Activated CD4-positive, alpha-beta T cell treated with anti-CD3 and anti-CD28 coated beads, Interleukin-2, amount 50 U/mL, for 4 hours (primary cell): ENCODE measurements at regions not wholly inside any gene's neighbourhood (a gene's known extent, or its start where the extent isn't known, plus 50 kb on each side); places are given as distances from the start of the nearest gene placed in this dataset.
"Not testable (repeated sequence)": the region's sequence is repeated elsewhere in the genome, so short reads cannot be mapped to it uniquely, and the experiment has no call there.

Experiments
- DNase-seq, 2 experiments: peaks; one replicate each; pipeline ENCODE4 v3.0.0-alpha.2; 2020

- no peak for DNase-seq
These were observed 172.7 kb downstream of the SPRY2 start for GRCh38 chr13:80168089-80168850.

DNA sequence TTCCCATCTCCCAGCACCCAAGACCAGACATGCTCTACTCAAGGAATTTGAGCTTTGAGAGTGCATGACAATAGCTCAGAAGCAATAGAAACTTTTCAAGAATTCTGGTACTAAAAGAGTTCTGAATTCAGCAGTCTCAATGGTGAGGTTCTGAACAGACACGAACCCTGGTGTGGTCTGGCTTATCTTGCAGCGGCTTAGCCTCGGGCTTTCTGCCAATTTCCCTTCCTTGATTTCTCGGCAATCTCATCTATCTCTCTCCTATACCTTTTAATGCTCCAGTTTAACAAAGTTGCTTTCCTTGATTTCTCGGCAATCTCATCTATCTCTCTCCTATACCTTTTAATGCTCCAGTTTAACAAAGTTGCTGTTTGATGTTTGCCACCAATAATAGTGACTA, 174.6 kb downstream of the SPRY2 start:
- DNase-seq = no peak

DNA sequence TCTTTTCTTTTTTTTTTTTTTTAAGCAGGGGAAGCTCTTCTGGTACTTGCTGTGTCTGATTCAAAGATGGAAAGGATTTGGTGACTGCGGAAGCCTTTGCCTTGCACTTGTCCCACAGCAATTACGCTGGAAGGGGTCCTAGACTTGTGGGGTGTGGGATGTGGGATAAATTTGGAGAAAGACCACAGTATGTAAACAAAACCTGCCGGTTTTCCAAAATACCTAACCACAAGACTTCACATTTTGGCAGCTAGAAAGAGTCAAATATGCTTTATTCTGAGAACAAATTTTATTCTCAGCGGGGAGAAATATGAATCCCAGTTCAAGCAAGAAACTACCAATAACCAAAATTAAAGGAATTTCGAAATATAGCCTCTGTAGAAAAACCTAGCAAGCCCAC, 176.5 kb downstream of the SPRY2 start:
- DNase-seq = no peak

DNA sequence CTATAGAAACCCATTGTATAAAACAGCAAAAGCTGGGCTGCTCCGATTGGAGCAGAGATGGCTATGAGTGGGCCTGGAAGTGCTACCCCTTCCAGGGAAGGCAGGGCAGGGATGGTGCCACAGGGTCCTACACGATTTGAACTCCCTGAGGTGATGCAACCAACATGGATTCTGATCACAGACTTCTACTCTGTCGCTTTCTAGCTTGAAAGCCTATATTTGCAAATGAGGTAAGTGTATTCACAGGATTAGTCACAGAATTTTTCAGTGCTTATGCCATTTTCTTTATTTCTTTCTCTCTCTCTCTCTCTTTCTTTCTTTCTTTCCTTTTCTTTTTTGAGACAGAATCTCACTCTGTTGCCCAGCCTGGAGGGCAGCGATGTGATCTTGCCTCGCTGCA, 179.0 kb downstream of the SPRY2 start:
- DNase-seq = no peak

- no peak for DNase-seq
These were observed 179.7 kb downstream of the SPRY2 start for GRCh38 chr13:80161219-80161618.

- DNase-seq = no peak
These were observed 180.8 kb downstream of the SPRY2 start for GRCh38 chr13:80160110-80160509.

DNA sequence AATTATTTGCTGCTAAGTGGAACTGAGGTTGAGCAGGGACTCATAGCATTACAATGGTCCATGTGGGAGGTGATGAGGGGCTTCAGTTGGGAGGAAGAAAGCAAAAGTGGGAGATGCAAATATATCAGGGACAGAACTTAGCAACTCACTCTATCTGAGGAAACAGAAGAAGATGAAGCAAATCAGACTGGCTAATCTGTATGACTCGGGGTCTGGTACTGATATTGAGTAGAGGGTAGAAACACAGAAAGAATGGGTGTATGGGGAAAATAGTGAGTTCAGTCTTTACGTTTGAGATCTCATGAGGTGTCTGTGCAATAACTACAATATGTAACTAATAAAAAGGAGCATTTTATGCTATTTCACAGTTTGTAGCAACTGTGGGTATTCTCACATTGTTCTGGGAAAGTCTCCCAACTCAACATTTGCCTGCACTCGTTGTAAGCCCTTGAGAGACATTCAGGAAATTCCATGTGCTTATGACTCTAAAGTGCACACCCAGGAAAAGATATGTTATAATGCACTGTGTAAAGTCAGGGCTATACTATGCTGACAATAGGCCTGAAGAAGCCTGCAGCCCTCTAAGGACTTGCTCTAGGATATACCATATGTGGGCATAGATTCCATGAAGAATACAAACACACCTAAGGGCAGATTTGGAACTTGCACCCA, 183.5 kb downstream of the SPRY2 start:
- DNase-seq = no peak

DNA sequence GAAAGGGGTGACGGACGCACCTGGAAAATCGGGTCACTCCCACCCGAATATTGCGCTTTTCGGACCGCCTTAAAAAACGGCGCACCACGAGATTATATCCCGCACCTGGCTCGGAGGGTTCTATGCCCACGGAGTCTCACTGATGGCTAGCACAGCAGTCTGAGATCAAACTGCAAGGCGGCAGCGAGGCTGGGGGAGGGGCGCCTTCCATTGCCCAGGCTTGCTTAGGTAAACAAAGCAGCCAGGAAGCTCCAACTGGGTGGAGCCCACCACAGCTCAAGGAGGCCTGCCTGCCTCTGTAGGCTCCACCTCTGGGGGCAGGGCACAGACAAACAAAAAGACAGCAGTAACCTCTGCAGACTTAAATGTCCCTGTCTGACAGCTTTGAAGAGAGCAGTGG, 188.8 kb downstream of the SPRY2 start:
- not testable (repeated sequence) for DNase-seq

DNA sequence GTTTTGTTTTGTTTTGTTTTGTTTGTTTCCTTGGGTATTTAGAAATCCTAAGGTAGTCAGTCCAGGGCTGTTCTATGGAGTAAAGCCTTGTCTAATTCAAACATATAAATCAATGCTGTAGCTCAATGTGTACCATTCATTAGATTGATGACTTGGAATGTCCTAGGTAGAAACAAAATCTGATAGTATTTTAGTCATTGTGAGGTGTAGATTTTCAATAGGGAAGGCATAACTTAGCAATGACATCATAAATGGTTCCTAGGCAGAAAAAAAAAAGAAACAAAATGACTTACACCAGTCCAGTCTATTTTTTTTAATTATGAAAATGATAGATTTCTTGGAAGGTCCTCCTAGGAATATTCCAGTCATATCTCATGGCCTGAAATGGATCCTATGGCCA, 189.9 kb downstream of the SPRY2 start:
- DNase-seq = no peak

DNA sequence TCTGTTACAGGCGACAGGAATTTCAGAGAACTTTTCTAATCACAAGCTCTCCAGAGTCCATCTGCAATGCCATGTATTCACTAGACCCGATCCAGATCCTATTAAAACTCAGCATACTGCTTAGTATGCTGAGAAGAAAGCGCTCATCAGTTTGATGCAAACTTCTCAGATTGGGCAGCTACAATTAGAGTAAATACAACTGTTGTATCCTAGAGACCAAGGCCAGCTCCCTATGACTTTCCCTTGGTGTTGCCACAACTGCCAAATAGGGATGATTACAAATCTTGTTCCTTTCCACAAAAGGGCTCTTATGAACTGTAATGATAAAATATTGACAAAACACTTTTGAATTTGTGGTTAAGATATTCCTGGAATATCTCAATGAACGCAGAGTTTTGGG, 191.2 kb downstream of the SPRY2 start:
- DNase-seq = no peak

GRCh38 chr13:80145171-80145690, 195.7 kb downstream of the SPRY2 start:
- DNase-seq = no peak

GRCh38 chr13:80144493-80144892, 196.4 kb downstream of the SPRY2 start:
- no peak for DNase-seq

DNA sequence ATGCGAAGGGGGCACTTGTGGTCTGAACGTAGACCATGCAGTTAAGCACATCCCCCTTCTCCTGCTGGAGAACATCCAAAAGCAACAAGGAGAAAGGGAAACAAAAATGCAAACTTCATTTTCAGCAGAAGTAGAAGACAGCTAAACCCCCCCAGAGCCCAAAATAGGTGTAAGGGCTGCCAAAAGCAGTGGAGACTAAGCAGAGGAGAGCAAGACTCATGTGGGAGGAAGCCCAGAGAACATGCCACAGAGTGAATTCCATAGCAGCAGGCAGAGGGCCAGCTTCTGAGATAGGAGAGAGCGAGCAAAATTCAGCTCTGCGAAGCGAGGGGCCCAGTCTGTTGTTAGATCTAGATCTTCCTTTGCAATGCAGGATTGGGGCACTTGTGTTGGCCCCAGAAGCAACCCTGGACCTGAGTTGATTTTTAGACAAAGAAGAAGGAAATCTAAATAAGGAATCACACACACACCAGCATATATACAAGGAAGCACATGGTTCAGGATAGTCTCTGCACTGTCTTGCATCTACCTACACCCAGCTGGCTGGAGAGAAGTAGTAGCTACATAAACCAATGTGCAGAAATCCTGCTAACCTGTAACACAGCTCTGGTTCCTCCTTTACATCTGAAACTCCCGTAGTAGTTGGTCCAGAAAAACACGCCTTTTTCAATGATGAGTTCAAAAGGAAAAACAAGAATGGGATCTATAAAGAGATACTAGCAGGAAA, 199.6 kb downstream of the SPRY2 start:
- DNase-seq = no peak

DNA sequence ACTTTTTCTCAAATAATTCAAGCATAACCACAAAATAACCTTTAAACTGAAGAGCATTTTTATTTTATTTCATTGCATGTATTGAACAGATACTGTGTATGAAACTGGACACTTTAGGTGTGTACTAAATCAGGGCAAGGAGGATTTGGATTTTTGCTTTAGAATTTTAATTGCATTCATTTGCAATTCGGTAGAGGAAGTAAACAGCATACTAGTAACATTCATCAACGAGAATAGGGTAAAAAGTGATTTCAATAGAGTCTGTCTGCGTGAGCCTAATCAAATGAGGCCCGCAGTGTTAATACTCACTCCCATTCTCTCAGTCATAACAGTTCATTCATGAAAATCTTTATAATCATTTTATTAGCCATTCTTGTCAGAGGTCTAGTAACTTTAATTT, 200.2 kb downstream of the SPRY2 start:
- no peak for DNase-seq

DNA sequence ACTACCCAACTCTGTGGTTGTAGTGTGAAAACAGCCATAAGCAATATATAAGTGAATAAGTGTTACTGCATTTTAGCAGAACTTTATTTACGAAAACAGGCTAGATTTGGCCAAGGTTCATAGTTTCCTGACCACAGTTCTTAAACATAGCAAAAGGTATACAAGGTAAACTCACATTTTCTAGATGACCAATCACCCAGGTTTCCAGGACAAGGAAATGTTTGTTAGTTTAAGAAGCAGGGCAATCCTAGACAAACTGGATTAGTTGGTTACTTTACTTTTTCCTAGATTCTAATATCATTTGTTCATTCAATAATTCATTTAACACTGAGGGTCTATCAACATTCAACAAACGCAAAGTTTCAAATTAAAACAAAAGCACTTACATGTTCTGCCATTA, 201.7 kb downstream of the SPRY2 start:
- no peak for DNase-seq

GRCh38 chr13:80137994-80138393, 202.9 kb downstream of the SPRY2 start:
- no peak for DNase-seq

- DNase-seq = no peak
These were observed 206.6 kb downstream of the SPRY2 start for GRCh38 chr13:80134346-80134745.

- DNase-seq = no peak
These were observed 207.2 kb downstream of the SPRY2 start for GRCh38 chr13:80133631-80134261.

DNA sequence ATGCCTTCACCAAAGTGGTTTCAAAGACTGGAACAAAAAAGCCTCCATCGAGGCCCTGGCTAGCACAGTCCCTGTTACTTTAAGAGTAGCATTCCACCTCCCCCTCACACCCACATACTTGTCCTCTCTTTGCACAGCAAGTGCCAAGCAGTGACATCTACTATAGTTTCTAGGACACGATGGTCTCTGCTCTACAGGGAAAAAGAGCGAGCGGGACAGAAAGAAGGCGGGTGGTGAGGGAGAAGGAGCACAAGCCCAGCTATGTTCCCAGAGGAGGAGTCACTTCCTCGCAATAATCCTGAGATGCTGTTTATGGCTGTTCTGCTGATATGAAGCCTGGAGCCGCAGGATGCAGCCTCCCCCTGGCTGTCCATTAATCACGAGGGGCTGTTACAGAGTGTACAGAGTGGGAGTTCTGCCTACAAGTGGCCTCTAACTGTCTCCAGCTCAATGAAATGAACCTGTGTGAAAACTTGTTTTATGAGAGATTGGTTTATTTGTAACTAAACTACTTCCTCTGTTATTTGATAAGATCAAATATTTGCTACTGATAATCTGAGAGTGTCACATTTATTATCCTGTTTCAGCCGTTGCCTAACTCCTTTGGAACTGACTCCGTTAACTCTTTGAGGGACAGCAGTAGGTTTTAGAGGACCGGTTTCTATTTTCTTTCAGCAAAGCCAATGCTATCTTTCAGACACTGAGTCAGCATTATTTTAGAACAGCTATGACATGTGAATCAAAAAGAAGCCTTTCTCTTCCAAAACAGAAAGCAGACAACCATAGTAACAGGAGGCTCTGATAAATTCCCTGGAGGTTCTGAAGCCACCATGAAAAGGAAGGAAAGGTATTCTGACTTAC, 208.0 kb downstream of the SPRY2 start:
- no peak for DNase-seq

- DNase-seq = no peak
These were observed 209.7 kb downstream of the SPRY2 start for GRCh38 chr13:80131204-80131603.

GRCh38 chr13:80126389-80127068, 214.4 kb downstream of the SPRY2 start:
- DNase-seq = no peak

GRCh38 chr13:80123945-80124344, 217.0 kb downstream of the SPRY2 start:
- DNase-seq = no peak
